Esophagus (tissue), 2 donors: ENCODE measurements at regions not wholly inside any gene's neighbourhood (a gene's known extent, or its start where the extent isn't known, plus 50 kb on each side); places are given as distances from the start of the nearest gene placed in this dataset.

Experiments used
- H3K27ac ChIP-seq, 2 donors: one replicate each; pipeline ENCODE4 v1.5.1; 2013; ENCODE audit warnings: low read depth in 2 of 2, mild to moderate bottlenecking in 2 of 2, inconsistent platforms in 1 of 2, low read length in 1 of 2, moderate library complexity in 1 of 2
- H3K27me3 ChIP-seq, 2 donors: one replicate each; pipeline ENCODE4 v1.6.1; 2013; ENCODE audit warnings: low read length in 2 of 2, control low read depth in 1 of 2, mild to moderate bottlenecking in 1 of 2; ENCODE audit not compliant: insufficient read depth in 2 of 2, control insufficient read depth in 1 of 2
- H3K36me3 ChIP-seq, 2 donors: one replicate each; pipeline ENCODE4 v1.6.1; 2013; ENCODE audit warnings: low read length in 1 of 2; ENCODE audit not compliant: control insufficient read depth in 2 of 2, insufficient read depth in 2 of 2
- H3K4me1 ChIP-seq, 2 donors: one replicate each; pipeline ENCODE4 v1.6.1; 2013; ENCODE audit warnings: low read length in 1 of 2; ENCODE audit not compliant: control insufficient read depth in 2 of 2, insufficient read depth in 2 of 2
- H3K4me3 ChIP-seq, 2 donors: one replicate each; pipeline ENCODE4 v1.5.1; 2013; ENCODE audit warnings: low read length in 2 of 2, mild to moderate bottlenecking in 2 of 2, low read depth in 1 of 2, moderate library complexity in 1 of 2
- H3K9me3 ChIP-seq, 2 donors: one replicate each; pipeline ENCODE4 v1.6.1; 2013; ENCODE audit warnings: mild to moderate bottlenecking in 2 of 2, low read depth in 1 of 2, low read length in 1 of 2, moderate library complexity in 1 of 2; ENCODE audit not compliant: control insufficient read depth in 2 of 2, insufficient read depth in 1 of 2
- WGBS, 2 donors: extraction: QIAGEN DNeasy Blood & Tissue Kit; methylation state at CpG; one replicate each; pipeline ENCODE4 v1.1.7; 2013; 5-methylcytosine and 5-hydroxymethylcytosine counted together
- donor health status: healthy with polysubstance abuse.
- donor health status: Bipolar disorder and iron deficiency.

DNA sequence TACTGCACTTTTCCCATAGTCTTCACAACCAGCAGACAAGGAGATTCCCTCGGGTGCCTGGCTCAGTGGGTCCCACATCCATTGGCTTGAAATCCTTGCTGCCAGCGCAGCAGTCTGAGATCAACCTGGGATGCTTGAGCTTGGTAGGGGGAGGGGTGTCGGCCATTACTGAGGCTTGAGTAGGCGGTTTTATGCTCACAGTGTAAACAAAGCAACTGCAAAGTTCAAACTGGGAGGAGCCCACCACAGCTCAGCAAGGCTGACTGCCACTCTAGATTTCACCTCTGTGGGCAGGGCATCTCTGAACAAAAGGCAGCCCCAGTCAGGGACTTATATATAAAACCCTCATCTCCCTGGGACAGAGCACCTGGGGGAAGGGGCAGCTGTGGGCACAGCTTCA is 512.3 kb upstream of the MPDZ start:
- 64 to 92% methylated on average over 4 of the region's 4 CpGs for WGBS, 2 donors
- Histone ChIP-seq H3K27ac (no peak overlapping the region), H3K4me1 (no peaks in the 10 kb centered on the region), H3K4me3 (no peak overlapping the region), H3K27me3 (no peaks in the 10 kb centered on the region), H3K36me3 (no peaks in the 10 kb centered on the region), H3K9me3 (no peaks in the 10 kb centered on the region)

DNA sequence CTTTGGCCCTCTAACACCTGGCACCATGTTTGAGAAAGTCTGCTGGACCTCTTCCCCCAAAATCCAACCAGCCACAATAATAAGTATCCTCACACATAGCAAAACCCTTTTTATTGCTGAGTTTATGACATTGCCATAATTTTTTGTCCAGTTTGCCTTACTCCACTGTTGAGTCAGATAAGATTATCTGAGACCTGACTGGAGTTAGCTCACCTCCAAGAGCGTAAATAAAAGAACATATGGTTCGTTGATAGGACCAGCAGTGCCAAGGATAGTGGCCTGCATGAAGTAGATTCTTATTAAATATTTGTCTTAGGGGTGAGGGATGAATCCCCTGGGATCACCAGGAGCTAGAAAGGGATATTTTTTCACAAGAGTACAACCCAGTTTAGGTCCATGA is 510.6 kb upstream of the MPDZ start:
- Histone ChIP-seq H3K9me3 (no peaks in the 10 kb centered on the region), H3K4me1 (no peaks in the 10 kb centered on the region), H3K27ac (no peak overlapping the region), H3K27me3 (no peaks in the 10 kb centered on the region), H3K4me3 (no peak overlapping the region), H3K36me3 (no peaks in the 10 kb centered on the region)
- WGBS, 2 donors = 69 to 88% methylated on average over 2 of the region's 2 CpGs

DNA sequence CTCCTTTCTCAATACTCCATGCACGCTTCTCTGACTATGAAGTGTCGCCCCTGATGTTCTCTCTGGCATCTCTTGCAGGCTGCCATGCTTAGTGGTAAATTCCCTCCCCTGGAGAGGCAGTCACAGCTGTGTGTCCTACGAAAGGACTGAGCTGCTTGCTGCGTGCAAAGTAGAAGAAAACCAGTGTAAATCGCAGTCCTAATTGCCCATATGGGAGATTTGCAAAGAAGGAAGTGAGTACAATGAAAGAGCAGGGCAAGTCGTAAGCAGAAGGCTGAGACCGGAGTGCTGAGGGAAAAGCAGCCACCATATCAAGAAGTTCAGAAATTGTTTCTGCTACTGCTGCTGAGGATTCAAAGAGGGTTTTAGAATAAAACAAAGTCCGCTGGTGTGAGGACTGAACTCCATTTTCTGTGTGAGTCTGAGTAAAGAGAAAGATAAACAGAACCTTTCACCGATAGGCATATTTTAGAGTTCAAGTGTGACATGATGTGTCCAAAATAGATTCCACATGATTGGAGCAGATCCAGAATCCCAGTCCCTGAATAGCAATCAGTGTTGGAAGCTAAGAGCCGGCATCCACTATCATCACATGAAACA is 507.8 kb upstream of the MPDZ start:
- peak overlapping the region; percentile 45 to 71 for H3K27ac ChIP-seq
- no peaks in the 10 kb centered on the region for H3K9me3 ChIP-seq
- WGBS, 2 donors = 56% methylated on average over 10 of the region's 10 CpGs
- no peaks in the 10 kb centered on the region for H3K36me3 ChIP-seq
- H3K27me3 ChIP-seq = no peaks in the 10 kb centered on the region
- no peaks in the 10 kb centered on the region for H3K4me1 ChIP-seq
- H3K4me3 ChIP-seq = no peak overlapping the region

DNA sequence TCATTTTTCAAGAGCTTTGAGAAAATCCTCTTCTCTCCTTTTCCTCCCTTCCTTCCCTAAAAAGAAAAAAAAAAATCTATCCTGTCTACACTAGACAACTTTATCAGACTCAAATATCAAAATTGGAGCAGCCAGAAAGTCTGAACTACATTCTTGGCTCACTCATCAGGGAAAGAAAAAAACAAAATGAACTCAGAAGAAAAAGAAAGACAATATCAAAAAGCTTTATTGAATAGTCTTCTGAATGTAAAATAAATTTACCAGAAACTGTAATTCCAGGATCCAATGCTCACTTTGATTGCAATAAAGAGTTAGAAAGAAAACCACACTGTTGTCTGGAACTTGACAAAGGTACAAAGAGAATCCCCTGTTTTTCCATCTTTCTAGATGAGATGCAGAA is 507.2 kb upstream of the MPDZ start:
- Histone ChIP-seq H3K27me3 (no peaks in the 10 kb centered on the region), H3K9me3 (no peaks in the 10 kb centered on the region), H3K27ac (peak overlapping the region in 1 of 2 donors; percentile 45), H3K4me3 (no peak overlapping the region), H3K4me1 (no peaks in the 10 kb centered on the region), H3K36me3 (no peaks in the 10 kb centered on the region)

DNA sequence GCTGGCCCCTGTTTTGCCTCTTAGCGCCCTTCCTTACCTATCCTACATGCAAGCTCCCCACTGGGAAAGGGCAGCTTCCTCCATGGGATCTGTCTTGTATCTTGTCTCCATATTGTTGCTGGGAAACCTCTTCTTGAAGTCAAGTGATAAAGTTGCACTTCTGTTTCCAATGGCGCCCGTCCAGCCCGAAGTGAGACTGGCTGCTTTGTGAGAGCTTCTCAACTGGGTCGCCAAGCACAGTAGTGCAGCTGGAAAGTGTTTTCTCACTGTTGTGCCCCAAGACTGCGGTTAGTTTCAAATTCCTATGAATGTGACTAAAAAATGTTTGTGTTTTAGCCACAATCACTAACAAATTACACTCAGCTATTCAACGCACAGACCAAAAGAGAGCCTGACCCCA is 506.6 kb upstream of the MPDZ start:
- 85 to 88% methylated on average over 7 of the region's 7 CpGs for WGBS, 2 donors
- Histone ChIP-seq H3K4me3 (no peak overlapping the region), H3K36me3 (no peaks in the 10 kb centered on the region), H3K4me1 (no peaks in the 10 kb centered on the region), H3K27me3 (no peaks in the 10 kb centered on the region), H3K9me3 (no peaks in the 10 kb centered on the region), H3K27ac (peak overlapping the region in 1 of 2 donors; percentile 24)

DNA sequence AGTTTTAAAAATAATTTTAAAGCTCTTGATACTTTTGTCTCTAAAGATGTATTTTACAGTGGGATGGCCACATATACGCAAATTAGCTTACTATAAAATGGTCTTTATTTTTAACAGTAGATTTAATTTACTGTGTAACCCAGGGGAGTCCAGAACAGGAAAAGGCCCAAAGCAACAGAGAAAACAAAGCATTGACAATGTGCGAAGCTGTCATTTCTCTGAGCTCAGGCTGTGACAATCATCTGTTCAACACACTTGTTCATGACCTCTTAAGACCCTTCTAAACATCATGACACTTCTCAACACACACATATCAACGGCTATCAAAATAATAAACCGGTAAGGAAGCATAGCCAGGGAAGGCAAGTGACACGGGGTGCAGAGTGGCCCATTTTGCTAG is 499.6 kb upstream of the MPDZ start:
- WGBS, 2 donors = 80 to 86% methylated on average over 5 of the region's 5 CpGs
- Histone ChIP-seq H3K36me3 (no peaks in the 10 kb centered on the region), H3K27me3 (no peaks in the 10 kb centered on the region), H3K4me1 (no peaks in the 10 kb centered on the region), H3K4me3 (no peak overlapping the region), H3K9me3 (no peaks in the 10 kb centered on the region), H3K27ac (no peak overlapping the region)

DNA sequence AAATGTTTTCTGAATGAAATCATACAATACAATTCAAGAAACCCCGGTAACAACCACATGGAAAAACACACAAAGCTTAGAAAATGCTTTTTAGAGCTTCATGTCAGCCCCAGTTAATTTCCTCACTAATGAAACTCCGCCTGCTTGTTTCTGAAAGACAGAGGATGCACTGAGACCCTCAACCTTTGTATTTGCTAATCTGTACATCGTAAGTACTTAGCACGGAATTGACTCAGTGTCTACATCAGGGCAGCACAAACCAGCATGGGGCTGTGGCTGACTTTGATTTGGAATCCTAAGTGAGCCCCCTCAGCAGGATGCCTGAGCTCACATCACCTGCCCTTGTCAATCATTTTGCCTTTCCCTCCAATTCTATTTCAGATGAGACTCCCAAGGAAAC is 499.1 kb upstream of the MPDZ start:
- Histone ChIP-seq H3K27me3 (no peaks in the 10 kb centered on the region), H3K27ac (no peak overlapping the region), H3K9me3 (no peaks in the 10 kb centered on the region), H3K4me1 (no peaks in the 10 kb centered on the region), H3K4me3 (no peak overlapping the region), H3K36me3 (no peaks in the 10 kb centered on the region)
- 69 to 72% methylated on average over 4 of the region's 4 CpGs for WGBS, 2 donors

DNA sequence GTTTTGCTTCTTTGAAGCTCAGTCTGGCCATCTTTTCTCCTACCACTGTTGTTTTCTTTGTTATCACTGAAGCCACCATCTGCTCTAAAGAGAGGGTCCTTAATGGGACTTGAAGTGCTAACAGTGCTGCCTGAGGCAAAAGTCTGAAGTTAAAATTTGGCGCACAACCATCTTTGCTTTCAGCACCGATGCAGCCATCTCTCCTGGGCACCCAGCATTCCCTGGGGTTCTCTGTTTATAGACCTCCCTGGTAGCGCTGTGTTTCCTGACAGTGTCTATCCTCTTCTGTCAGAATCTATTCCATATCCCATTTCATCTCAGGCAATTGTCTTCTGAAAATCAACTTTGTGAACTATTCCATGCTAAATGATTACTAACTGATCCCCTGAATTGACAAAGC is 491.5 kb upstream of the MPDZ start:
- Histone ChIP-seq H3K27ac (no peak overlapping the region), H3K4me1 (no peaks in the 10 kb centered on the region), H3K9me3 (no peaks in the 10 kb centered on the region), H3K27me3 (no peaks in the 10 kb centered on the region), H3K36me3 (no peaks in the 10 kb centered on the region), H3K4me3 (no peak overlapping the region)
- 91 to 92% methylated on average over 3 of the region's 3 CpGs for WGBS, 2 donors

DNA sequence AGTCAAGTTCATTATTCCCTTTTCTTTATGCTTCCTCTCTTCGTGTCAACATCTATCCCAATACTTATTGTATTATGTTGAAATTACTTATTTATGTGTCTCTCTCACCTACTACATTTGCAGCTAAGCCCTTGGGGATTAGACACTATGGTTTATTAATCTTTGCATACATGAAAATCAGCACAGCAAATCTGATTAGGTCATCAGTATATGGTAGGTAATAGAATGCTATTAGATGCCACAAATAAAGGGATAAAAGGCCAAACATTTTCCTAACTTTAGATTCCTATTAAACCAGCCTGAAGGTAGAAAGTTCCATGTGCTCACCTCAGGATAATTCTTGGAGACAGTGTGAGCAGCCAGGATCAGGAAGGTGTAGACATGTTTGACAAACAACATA is 490.1 kb upstream of the MPDZ start:
- no peaks in the 10 kb centered on the region for H3K27me3 ChIP-seq
- WGBS, 2 donors = 65 to 73% methylated on average over 1 of the region's 1 CpG
- no peaks in the 10 kb centered on the region for H3K4me1 ChIP-seq
- no peak overlapping the region for H3K27ac ChIP-seq
- H3K9me3 ChIP-seq = no peaks in the 10 kb centered on the region
- H3K36me3 ChIP-seq = no peaks in the 10 kb centered on the region
- H3K4me3 ChIP-seq = no peak overlapping the region

DNA sequence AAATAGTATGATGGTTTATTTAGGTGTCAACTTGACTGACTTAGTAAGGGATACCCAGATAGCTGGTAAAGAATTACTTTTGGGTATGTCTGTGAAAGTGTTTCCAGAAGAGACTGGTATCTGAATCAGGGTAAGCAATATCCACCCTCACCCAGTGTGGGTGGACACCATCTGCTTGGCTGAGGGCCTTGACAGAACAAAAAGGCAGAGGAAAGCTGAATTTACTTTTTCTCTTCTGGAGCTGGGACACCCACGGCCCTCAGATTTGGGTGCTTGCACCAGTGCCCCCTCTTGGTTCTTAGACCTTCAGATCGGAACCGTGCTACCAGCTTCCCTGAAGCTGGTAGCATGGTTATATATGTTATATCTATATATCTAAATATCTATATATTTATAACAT is 489.5 kb upstream of the MPDZ start:
- H3K4me3 ChIP-seq = no peak overlapping the region
- WGBS, 2 donors = 91 to 94% methylated on average over 3 of the region's 3 CpGs
- no peak overlapping the region for H3K27ac ChIP-seq
- no peaks in the 10 kb centered on the region for H3K9me3 ChIP-seq
- no peaks in the 10 kb centered on the region for H3K36me3 ChIP-seq
- H3K27me3 ChIP-seq = no peaks in the 10 kb centered on the region
- H3K4me1 ChIP-seq = no peaks in the 10 kb centered on the region
